ENCODE measurements at regions not wholly inside any gene's neighbourhood (a gene's known extent, or its start where the extent isn't known, plus 50 kb on each side); places are given as distances from the start of the nearest gene placed in this dataset.

GRCh38 chr7:69172357-69173077, 425.8 kb upstream of the AUTS2 start:
- Histone ChIP-seq H3F3A (ENCODE audit: low read depth) (no peaks in the 10 kb centered on the region), H3K36me3 (ENCODE audit: insufficient read depth, low read length) (no peaks in the 10 kb centered on the region), H3K27me3 (ENCODE audit: insufficient read depth, low read length, poor library complexity, severe bottlenecking) (no peaks in the 10 kb centered on the region), H3K79me2 (ENCODE audit: insufficient read depth, low read length) (no peaks in the 10 kb centered on the region), H4K20me1 (ENCODE audit: insufficient read depth, low read length, poor library complexity, severe bottlenecking) (no peaks in the 10 kb centered on the region), H3K4me1 (ENCODE audit: insufficient read depth, low read length, poor library complexity, severe bottlenecking) (no peaks in the 10 kb centered on the region), H3K4me2 (ENCODE audit: low read depth, low read length, poor library complexity, severe bottlenecking) (no peak overlapping the region), H2AFZ (ENCODE audit: low read length) (no peak overlapping the region), H3K9me3 (ENCODE audit: insufficient read depth, low read depth, low read length) (peaks cover 3% of the 10 kb centered on the region; the same call in 1 of the 2 replicates), H3K9me2 (replicated peaks; ENCODE audit: low read depth, low read length) (no peaks in the 10 kb centered on the region), H3K4me3 (ENCODE audit: low read length, poor library complexity, severe bottlenecking) (no peak overlapping the region), H3K9ac (ENCODE audit: low read depth, low read length, poor library complexity, severe bottlenecking) (no peak overlapping the region)
- TF ChIP-seq EZH2phosphoT487 (IDR thresholded peaks at IDR 0.05; ENCODE audit: borderline replicate concordance), result no peak
- TF ChIP-seq CTCF (conservative IDR thresholded peaks at IDR 0.05; ENCODE audit: low read length), result no peak

GRCh38 chr7:69173341-69173740, 424.9 kb upstream of the AUTS2 start:
- no peaks in the 10 kb centered on the region for H3F3A ChIP-seq (ENCODE audit: low read depth)
- H3K9me2 ChIP-seq (replicated peaks; ENCODE audit: low read depth, low read length), result no peaks in the 10 kb centered on the region
- no peaks in the 10 kb centered on the region for H3K4me1 ChIP-seq (ENCODE audit: insufficient read depth, low read length, poor library complexity, severe bottlenecking)
- no peak overlapping the region for H3K4me3 ChIP-seq (ENCODE audit: low read length, poor library complexity, severe bottlenecking)
- no peaks in the 10 kb centered on the region for H3K36me3 ChIP-seq (ENCODE audit: insufficient read depth, low read length)
- no peak overlapping the region for H2AFZ ChIP-seq (ENCODE audit: low read length)
- no peak overlapping the region for H3K9ac ChIP-seq (ENCODE audit: low read depth, low read length, poor library complexity, severe bottlenecking)
- no peaks in the 10 kb centered on the region for H4K20me1 ChIP-seq (ENCODE audit: insufficient read depth, low read length, poor library complexity, severe bottlenecking)
- no peak overlapping the region for H3K4me2 ChIP-seq (ENCODE audit: low read depth, low read length, poor library complexity, severe bottlenecking)
- TF ChIP-seq EZH2phosphoT487 (IDR thresholded peaks at IDR 0.05; ENCODE audit: borderline replicate concordance), result no peak
- no peaks in the 10 kb centered on the region for H3K27me3 ChIP-seq (ENCODE audit: insufficient read depth, low read length, poor library complexity, severe bottlenecking)
- peaks cover 3% of the 10 kb centered on the region; the same call in 1 of the 2 replicates for H3K9me3 ChIP-seq (ENCODE audit: insufficient read depth, low read depth, low read length)
- no peaks in the 10 kb centered on the region for H3K79me2 ChIP-seq (ENCODE audit: insufficient read depth, low read length)

GRCh38 chr7:69173846-69174245, 424.4 kb upstream of the AUTS2 start:
- no peak overlapping the region for H3K4me3 ChIP-seq (ENCODE audit: low read length, poor library complexity, severe bottlenecking)
- H3F3A ChIP-seq (ENCODE audit: low read depth), result no peaks in the 10 kb centered on the region
- no peaks in the 10 kb centered on the region for H3K36me3 ChIP-seq (ENCODE audit: insufficient read depth, low read length)
- H3K9me3 ChIP-seq (ENCODE audit: insufficient read depth, low read depth, low read length), result peaks cover 3% of the 10 kb centered on the region; the same call in 1 of the 2 replicates
- no peaks in the 10 kb centered on the region for H3K27me3 ChIP-seq (ENCODE audit: insufficient read depth, low read length, poor library complexity, severe bottlenecking)
- no peak overlapping the region for H3K9ac ChIP-seq (ENCODE audit: low read depth, low read length, poor library complexity, severe bottlenecking)
- no peaks in the 10 kb centered on the region for H3K9me2 ChIP-seq (replicated peaks; ENCODE audit: low read depth, low read length)
- H2AFZ ChIP-seq (ENCODE audit: low read length), result no peak overlapping the region
- H3K4me2 ChIP-seq (ENCODE audit: low read depth, low read length, poor library complexity, severe bottlenecking), result no peak overlapping the region
- H3K79me2 ChIP-seq (ENCODE audit: insufficient read depth, low read length), result no peaks in the 10 kb centered on the region
- no peaks in the 10 kb centered on the region for H3K4me1 ChIP-seq (ENCODE audit: insufficient read depth, low read length, poor library complexity, severe bottlenecking)
- no peaks in the 10 kb centered on the region for H4K20me1 ChIP-seq (ENCODE audit: insufficient read depth, low read length, poor library complexity, severe bottlenecking)
- TF ChIP-seq EZH2phosphoT487 (IDR thresholded peaks at IDR 0.05; ENCODE audit: borderline replicate concordance) (no peak), CTCF (conservative IDR thresholded peaks at IDR 0.05; ENCODE audit: low read length) (no peak)

- Histone ChIP-seq H3K9me3 (ENCODE audit: insufficient read depth, low read depth, low read length) (peaks cover 3% of the 10 kb centered on the region; the same call in 1 of the 2 replicates), H3K36me3 (ENCODE audit: insufficient read depth, low read length) (no peaks in the 10 kb centered on the region), H3K9me2 (replicated peaks; ENCODE audit: low read depth, low read length) (no peaks in the 10 kb centered on the region), H3K4me1 (ENCODE audit: insufficient read depth, low read length, poor library complexity, severe bottlenecking) (no peaks in the 10 kb centered on the region), H4K20me1 (ENCODE audit: insufficient read depth, low read length, poor library complexity, severe bottlenecking) (no peaks in the 10 kb centered on the region), H3K79me2 (ENCODE audit: insufficient read depth, low read length) (no peaks in the 10 kb centered on the region), H3K27me3 (ENCODE audit: insufficient read depth, low read length, poor library complexity, severe bottlenecking) (no peaks in the 10 kb centered on the region), H3K4me3 (ENCODE audit: low read length, poor library complexity, severe bottlenecking) (no peak overlapping the region), H3K4me2 (ENCODE audit: low read depth, low read length, poor library complexity, severe bottlenecking) (no peak overlapping the region), H3F3A (ENCODE audit: low read depth) (no peaks in the 10 kb centered on the region), H2AFZ (ENCODE audit: low read length) (no peak overlapping the region), H3K9ac (ENCODE audit: low read depth, low read length, poor library complexity, severe bottlenecking) (no peak overlapping the region)
- no peak for TF ChIP-seq CTCF (conservative IDR thresholded peaks at IDR 0.05; ENCODE audit: low read length)
- TF ChIP-seq EZH2phosphoT487 (IDR thresholded peaks at IDR 0.05; ENCODE audit: borderline replicate concordance), result no peak
Observed at GRCh38 chr7:69176841-69177240, 421.4 kb upstream of the AUTS2 start.
